C4-2B (cell line): ENCODE measurements at regions not wholly inside any gene's neighbourhood (a gene's known extent, or its start where the extent isn't known, plus 50 kb on each side); places are given as distances from the start of the nearest gene placed in this dataset.

Experiments used
- ZFX ChIP-seq: fragments of 450-650 bp; IDR thresholded peaks from 2 replicates; pipeline ENCODE4 v1.6.1; 2017
- TF ChIP-seq, protein P1 (sequence below): fragments of 450-650 bp; conservative IDR thresholded peaks from 2 replicates; pipeline ENCODE4 v1.5.1; 2017; ENCODE audit warnings: mild to moderate bottlenecking

DNA sequence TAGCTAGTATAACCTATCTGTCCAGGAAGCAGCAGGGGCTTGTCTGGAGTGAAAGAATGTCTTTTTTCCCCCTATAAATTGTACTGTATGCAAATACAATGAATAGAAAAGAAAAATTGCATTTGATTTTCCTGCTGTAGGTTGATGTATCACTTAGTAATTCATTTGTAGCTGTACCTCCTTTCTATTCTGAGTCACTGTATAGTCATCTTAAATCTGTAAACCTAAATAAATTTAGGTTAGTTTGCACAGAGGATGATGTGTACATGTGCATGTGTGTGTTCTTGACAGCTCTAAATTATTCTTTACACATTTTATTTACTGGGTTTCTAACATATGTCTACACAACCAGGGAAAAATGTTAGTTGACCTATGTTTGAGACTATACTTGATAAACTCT, 478.7 kb upstream of the CNTNAP5 start:
- TF ChIP-seq, protein P1, sequence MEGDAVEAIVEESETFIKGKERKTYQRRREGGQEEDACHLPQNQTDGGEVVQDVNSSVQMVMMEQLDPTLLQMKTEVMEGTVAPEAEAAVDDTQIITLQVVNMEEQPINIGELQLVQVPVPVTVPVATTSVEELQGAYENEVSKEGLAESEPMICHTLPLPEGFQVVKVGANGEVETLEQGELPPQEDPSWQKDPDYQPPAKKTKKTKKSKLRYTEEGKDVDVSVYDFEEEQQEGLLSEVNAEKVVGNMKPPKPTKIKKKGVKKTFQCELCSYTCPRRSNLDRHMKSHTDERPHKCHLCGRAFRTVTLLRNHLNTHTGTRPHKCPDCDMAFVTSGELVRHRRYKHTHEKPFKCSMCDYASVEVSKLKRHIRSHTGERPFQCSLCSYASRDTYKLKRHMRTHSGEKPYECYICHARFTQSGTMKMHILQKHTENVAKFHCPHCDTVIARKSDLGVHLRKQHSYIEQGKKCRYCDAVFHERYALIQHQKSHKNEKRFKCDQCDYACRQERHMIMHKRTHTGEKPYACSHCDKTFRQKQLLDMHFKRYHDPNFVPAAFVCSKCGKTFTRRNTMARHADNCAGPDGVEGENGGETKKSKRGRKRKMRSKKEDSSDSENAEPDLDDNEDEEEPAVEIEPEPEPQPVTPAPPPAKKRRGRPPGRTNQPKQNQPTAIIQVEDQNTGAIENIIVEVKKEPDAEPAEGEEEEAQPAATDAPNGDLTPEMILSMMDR = no peak
- no peak for TF ChIP-seq ZFX
